Stimulated activated CD4-positive, alpha-beta T cell treated with anti-CD3 and anti-CD28 coated beads, TNF-alpha, amount 100 ng/mL, for 4 hours (primary cell): ENCODE measurements at regions not wholly inside any gene's neighbourhood (a gene's known extent, or its start where the extent isn't known, plus 50 kb on each side); places are given as distances from the start of the nearest gene placed in this dataset.
"Not testable (repeated sequence)": the region's sequence is repeated elsewhere in the genome, so short reads cannot be mapped to it uniquely, and the experiment has no call there.

Experiments used
- DNase-seq, 3 experiments: peaks; one replicate each; pipeline ENCODE4 v3.0.0-alpha.2; 2020; ENCODE audit warnings: low read depth in 3 of 3

GRCh38 chr1:53399370-53400133 is 59.6 kb upstream of the DMRTB1 start:
- DNase-seq = not testable (repeated sequence)

DNA sequence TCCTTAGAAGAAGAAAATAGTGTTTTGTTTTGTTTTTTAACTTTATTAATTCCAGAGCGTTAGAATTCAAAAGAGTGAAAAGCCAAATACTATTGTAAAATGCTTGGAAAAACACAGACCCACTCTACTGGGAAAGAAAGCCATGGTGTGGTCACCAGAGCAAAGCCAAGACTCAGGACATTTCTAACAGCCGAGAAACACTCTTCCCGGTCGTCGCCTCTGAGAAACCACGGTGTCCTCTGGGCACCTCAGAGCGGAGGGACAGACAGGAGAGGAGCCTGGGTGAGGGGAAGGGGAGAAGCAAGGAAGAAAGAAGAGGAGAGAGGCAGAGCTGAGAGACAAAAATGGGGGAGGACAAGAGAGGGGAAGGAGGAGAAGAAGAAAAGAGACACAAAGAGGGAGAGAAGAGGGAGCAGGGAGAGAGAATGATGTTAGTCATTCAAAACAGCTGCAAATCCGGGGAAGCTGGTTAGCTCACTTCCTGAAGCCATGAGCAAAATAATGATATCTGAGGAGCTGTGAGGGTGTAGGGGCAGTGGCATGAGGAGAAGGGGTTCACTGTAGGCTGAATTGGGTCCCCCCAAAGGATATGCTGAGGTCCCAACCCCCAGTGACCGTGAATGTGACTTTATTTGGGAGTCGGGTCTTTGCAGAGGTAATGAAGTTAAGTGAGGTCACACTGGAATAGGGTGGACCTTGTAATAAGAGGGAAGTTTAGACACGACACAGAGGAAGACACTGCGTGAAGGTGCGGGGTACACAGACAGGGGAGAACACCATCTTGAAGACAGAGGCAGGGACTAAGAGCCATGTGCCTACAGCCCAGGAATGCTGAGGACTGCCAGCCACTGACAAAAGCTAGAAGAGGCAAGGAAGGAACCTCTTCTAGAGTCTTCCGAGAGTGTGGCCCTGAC is 58.2 kb upstream of the DMRTB1 start:
- DNase-seq = no peak

- no peak for DNase-seq
These were observed 57.1 kb upstream of the DMRTB1 start for GRCh38 chr1:53401813-53402745.

GRCh38 chr1:53402891-53403655 is 56.1 kb upstream of the DMRTB1 start:
- no peak for DNase-seq

- no peak for DNase-seq
These were observed 53.5 kb upstream of the DMRTB1 start for GRCh38 chr1:53405737-53406136.

- no peak for DNase-seq
These were observed 52.5 kb upstream of the DMRTB1 start for GRCh38 chr1:53406551-53407235.

GRCh38 chr1:53408013-53408754 is 51.0 kb upstream of the DMRTB1 start:
- no peak for DNase-seq

GRCh38 chr1:53408755-53409129 is 50.5 kb upstream of the DMRTB1 start:
- no peak for DNase-seq

DNA sequence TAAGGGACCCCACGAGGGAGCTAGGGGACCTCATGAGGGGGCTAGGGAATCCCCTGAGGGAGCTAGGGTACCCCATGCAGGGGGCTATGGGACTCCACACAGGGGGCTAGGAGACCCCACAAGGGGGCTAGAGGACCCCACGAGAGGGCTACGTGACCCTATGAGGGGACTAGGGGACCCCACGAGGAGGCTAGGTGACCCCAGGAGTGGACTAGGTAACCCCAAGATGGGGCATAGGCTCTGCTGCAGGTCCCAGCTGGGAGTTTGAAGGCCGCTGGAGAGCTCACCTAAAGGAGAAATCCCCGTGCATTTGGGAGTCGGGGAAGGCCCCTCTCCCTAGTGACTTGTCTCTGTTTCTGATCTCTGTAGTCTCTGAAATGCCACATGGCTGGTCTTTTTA is 50.0 kb upstream of the DMRTB1 start:
- no peak for DNase-seq
